GM18868 (cell line): ENCODE measurements at regions not wholly inside any gene's neighbourhood (a gene's known extent, or its start where the extent isn't known, plus 50 kb on each side); places are given as distances from the start of the nearest gene placed in this dataset.
A peak's percentile ranks its signal among the peaks of the same experiment; 100 is the strongest.
"Not testable (repeated sequence)": the region's sequence is repeated elsewhere in the genome, so short reads cannot be mapped to it uniquely, and the experiment has no call there.

ENCODE experiments used
- ATAC-seq: cut with Tn5 transposase; IDR thresholded peaks from one replicate; pipeline ENCODE4 v1.9.1; 2021; ENCODE audit warnings: mild to moderate bottlenecking, moderate library complexity; ENCODE audit not compliant: unreplicated experiment

GRCh38 chr20:22690616-22691179 lies 106.3 kb upstream of the FOXA2 start:
- ATAC-seq = no peak

- peak; percentile 84 for ATAC-seq
Measured at GRCh38 chr20:22691369-22692118, 107.2 kb upstream of the FOXA2 start.

- ATAC-seq = no peak
Measured at GRCh38 chr20:22692119-22692475, 107.7 kb upstream of the FOXA2 start.

- not testable (repeated sequence) for ATAC-seq
Measured at GRCh38 chr20:22692620-22693019, 108.2 kb upstream of the FOXA2 start.

- ATAC-seq = no peak
Measured at GRCh38 chr20:22696759-22697158, 112.4 kb upstream of the FOXA2 start.

GRCh38 chr20:22698259-22698842 lies 114.0 kb upstream of the FOXA2 start:
- no peak for ATAC-seq

GRCh38 chr20:22699396-22699795 lies 115.0 kb upstream of the FOXA2 start:
- ATAC-seq = no peak

GRCh38 chr20:22700367-22700766 lies 116.0 kb upstream of the FOXA2 start:
- ATAC-seq = no peak

GRCh38 chr20:22701679-22702308 lies 117.4 kb upstream of the FOXA2 start:
- ATAC-seq = no peak

GRCh38 chr20:22703843-22704242 lies 119.5 kb upstream of the FOXA2 start:
- ATAC-seq = no peak

- ATAC-seq = no peak
Measured at GRCh38 chr20:22711971-22712755, 127.8 kb upstream of the FOXA2 start.

GRCh38 chr20:22716821-22717351 lies 132.5 kb upstream of the FOXA2 start:
- ATAC-seq = no peak

- ATAC-seq = no peak
Measured at GRCh38 chr20:22717466-22717865, 133.1 kb upstream of the FOXA2 start.

GRCh38 chr20:22719167-22719591 lies 134.8 kb upstream of the FOXA2 start:
- no peak for ATAC-seq

GRCh38 chr20:22720206-22720605 lies 135.8 kb upstream of the FOXA2 start:
- no peak for ATAC-seq

- ATAC-seq = no peak
Measured at GRCh38 chr20:22722811-22723210, 138.4 kb upstream of the FOXA2 start.

- no peak for ATAC-seq
Measured at GRCh38 chr20:22723659-22724058, 139.3 kb upstream of the FOXA2 start.

- no peak for ATAC-seq
Measured at GRCh38 chr20:22728146-22728745, 143.9 kb upstream of the FOXA2 start.

- ATAC-seq = no peak
Measured at GRCh38 chr20:22729180-22729579, 144.8 kb upstream of the FOXA2 start.

GRCh38 chr20:22729616-22730236 lies 145.4 kb upstream of the FOXA2 start:
- ATAC-seq = no peak
